Smooth muscle cell (in vitro differentiated cells): ENCODE measurements at regions not wholly inside any gene's neighbourhood (a gene's known extent, or its start where the extent isn't known, plus 50 kb on each side); places are given as distances from the start of the nearest gene placed in this dataset.

Experiments used
- DNase-seq: peaks from one replicate; lab custom pipeline; 2025; ENCODE audit not compliant: unreplicated experiment; lab: John Stamatoyannopoulos, UW
- H2AFZ ChIP-seq: fragments of 200-600 bp; sonication (generic); 2 replicates; pipeline ENCODE4 v1.6.0; 2016; ENCODE audit warnings: antibody characterized with exemption, low read depth, mild to moderate bottlenecking
- H3F3A ChIP-seq: fragments of 200-600 bp; sonication (generic); 2 replicates; pipeline ENCODE4 v1.6.0; 2017; ENCODE audit warnings: antibody characterized with exemption, low read depth
- H3K27ac ChIP-seq: fragments of 200-600 bp; sonication (generic); 2 replicates; pipeline ENCODE4 v1.5.1; 2016; ENCODE audit warnings: low read depth, mild to moderate bottlenecking
- H3K27me3 ChIP-seq: fragments of 200-600 bp; sonication (generic); 2 replicates; pipeline ENCODE4 v1.6.1; 2016; ENCODE audit warnings: low read depth, mild to moderate bottlenecking
- H3K36me3 ChIP-seq: fragments of 200-600 bp; sonication (generic); 2 replicates; pipeline ENCODE4 v1.5.1; 2016; ENCODE audit warnings: low read depth
- H3K4me1 ChIP-seq: fragments of 200-600 bp; sonication (generic); 2 replicates; pipeline ENCODE4 v1.5.1; 2016; ENCODE audit warnings: low read depth
- H3K4me2 ChIP-seq: fragments of 200-600 bp; sonication (generic); 2 replicates; pipeline ENCODE4 v1.6.0; 2016; ENCODE audit warnings: mild to moderate bottlenecking
- H3K4me3 ChIP-seq: fragments of 200-600 bp; sonication (generic); 2 replicates; pipeline ENCODE4 v1.5.1; 2016; ENCODE audit warnings: mild to moderate bottlenecking
- H3K79me2 ChIP-seq: fragments of 200-600 bp; sonication (generic); 2 replicates; pipeline ENCODE4 v1.6.0; 2016; ENCODE audit warnings: low read depth, mild to moderate bottlenecking
- H3K9ac ChIP-seq: fragments of 200-600 bp; sonication (generic); 2 replicates; pipeline ENCODE4 v1.6.0; 2016; ENCODE audit warnings: low read depth
- H3K9me3 ChIP-seq: fragments of 200-600 bp; sonication (generic); replicated peaks from 2 replicates; pipeline ENCODE4 v1.5.1; 2016; ENCODE audit warnings: low read depth
- H4K20me1 ChIP-seq: fragments of 200-600 bp; sonication (generic); 2 replicates; pipeline ENCODE4 v1.6.0; 2016; ENCODE audit warnings: low read depth
- CTCF ChIP-seq: fragments of 200-600 bp; sonication (generic); IDR thresholded peaks from 2 replicates; pipeline ENCODE4 v1.5.1; 2017; ENCODE audit warnings: borderline replicate concordance, mild to moderate bottlenecking, antibody characterized with exemption; ENCODE audit not compliant: insufficient read depth, poor library complexity, severe bottlenecking
- WGBS: methylation state at CpG from one replicate; pipeline ENCODE4 v1.1.7; 2016; ENCODE audit warnings: low lambda C conversion rate; 5-methylcytosine and 5-hydroxymethylcytosine counted together

GRCh38 chr4:138110815-138111214 is 131.3 kb downstream of the SLC7A11 start:
- H3K36me3 ChIP-seq, result no peaks in the 10 kb centered on the region
- no peaks in the 10 kb centered on the region for H3K27me3 ChIP-seq
- no peaks in the 10 kb centered on the region for H4K20me1 ChIP-seq
- DNase-seq, result no peak
- H3K9ac ChIP-seq, result no peak overlapping the region
- H3K4me2 ChIP-seq, result peak overlapping the region; percentile 5
- H3K4me3 ChIP-seq, result no peak overlapping the region
- H3K9me3 ChIP-seq, result no peaks in the 10 kb centered on the region
- TF ChIP-seq CTCF, result no peak
- H3F3A ChIP-seq, result no peaks in the 10 kb centered on the region
- no peaks in the 10 kb centered on the region for H3K79me2 ChIP-seq
- H3K4me1 ChIP-seq, result peaks cover 18% of the 10 kb centered on the region
- no peak overlapping the region for H2AFZ ChIP-seq
- WGBS, result 30% methylated on average over 1 of the region's 1 CpG
- peak overlapping the region; percentile 75 for H3K27ac ChIP-seq

- no peak overlapping the region for H3K27ac ChIP-seq
- H3K4me1 ChIP-seq, result peaks cover 6% of the 10 kb centered on the region
- H3K79me2 ChIP-seq, result no peaks in the 10 kb centered on the region
- no peaks in the 10 kb centered on the region for H4K20me1 ChIP-seq
- no peak overlapping the region for H2AFZ ChIP-seq
- no peak overlapping the region for H3K4me2 ChIP-seq
- H3K36me3 ChIP-seq, result no peaks in the 10 kb centered on the region
- 91% methylated on average over 4 of the region's 4 CpGs for WGBS
- no peak for TF ChIP-seq CTCF
- H3K4me3 ChIP-seq, result no peak overlapping the region
- no peaks in the 10 kb centered on the region for H3K9me3 ChIP-seq
- H3F3A ChIP-seq, result no peaks in the 10 kb centered on the region
- DNase-seq, result no peak
- H3K9ac ChIP-seq, result no peak overlapping the region
- no peaks in the 10 kb centered on the region for H3K27me3 ChIP-seq
These were observed 135.1 kb downstream of the SLC7A11 start for GRCh38 chr4:138107023-138107422.

GRCh38 chr4:138105331-138105730 is 136.8 kb downstream of the SLC7A11 start:
- Histone ChIP-seq H4K20me1 (no peaks in the 10 kb centered on the region), H3K27me3 (no peaks in the 10 kb centered on the region), H3K4me1 (no peaks in the 10 kb centered on the region), H3K79me2 (no peaks in the 10 kb centered on the region), H3K9ac (no peak overlapping the region), H2AFZ (no peak overlapping the region), H3F3A (no peaks in the 10 kb centered on the region), H3K27ac (no peak overlapping the region), H3K4me3 (no peak overlapping the region), H3K4me2 (no peak overlapping the region), H3K36me3 (no peaks in the 10 kb centered on the region), H3K9me3 (no peaks in the 10 kb centered on the region)
- TF ChIP-seq CTCF, result no peak
- WGBS, result 69% methylated on average over 4 of the region's 4 CpGs
- no peak for DNase-seq

- no peaks in the 10 kb centered on the region for H3K36me3 ChIP-seq
- H3K4me2 ChIP-seq, result no peak overlapping the region
- no peak for DNase-seq
- H3K27ac ChIP-seq, result no peak overlapping the region
- H3K27me3 ChIP-seq, result no peaks in the 10 kb centered on the region
- H3F3A ChIP-seq, result no peaks in the 10 kb centered on the region
- no peak overlapping the region for H3K9ac ChIP-seq
- no peaks in the 10 kb centered on the region for H3K79me2 ChIP-seq
- no peak overlapping the region for H3K4me3 ChIP-seq
- peak overlapping the region; percentile 12 for H2AFZ ChIP-seq
- no peaks in the 10 kb centered on the region for H3K4me1 ChIP-seq
- 77% methylated on average over 6 of the region's 6 CpGs for WGBS
- H3K9me3 ChIP-seq, result no peaks in the 10 kb centered on the region
- no peaks in the 10 kb centered on the region for H4K20me1 ChIP-seq
- TF ChIP-seq CTCF, result no peak
These were observed 137.9 kb downstream of the SLC7A11 start for GRCh38 chr4:138104284-138104680.
